ENCODE measurements at regions not wholly inside any gene's neighbourhood (a gene's known extent, or its start where the extent isn't known, plus 50 kb on each side); places are given as distances from the start of the nearest gene placed in this dataset.
A peak's percentile ranks its signal among the peaks of the same experiment; 100 is the strongest.

- no peak overlapping the region for H3K4me3 ChIP-seq (ENCODE audit: insufficient read length, low read depth)
- no peaks in the 10 kb centered on the region for H3K9me3 ChIP-seq (ENCODE audit: insufficient read depth, low read length)
- DNase-seq (ENCODE audit: low read depth, low spot score) = no peak
- H3K27me3 ChIP-seq (ENCODE audit: insufficient read depth, insufficient read length) = no peaks in the 10 kb centered on the region
- H3K4me1 ChIP-seq (ENCODE audit: insufficient read depth, insufficient read length) = no peaks in the 10 kb centered on the region
- no peaks in the 10 kb centered on the region for H3K36me3 ChIP-seq (ENCODE audit: insufficient read depth, insufficient read length, low read length)
- no peak for TF ChIP-seq ZNF274 (IDR thresholded peaks at IDR 0.05; ENCODE audit: low read depth, low read length)
- TF ChIP-seq SUZ12 (IDR thresholded peaks at IDR 0.05; ENCODE audit: extremely low read depth, insufficient read depth, insufficient read length) = no peak
- TF ChIP-seq YY1 (IDR thresholded peaks at IDR 0.05; ENCODE audit: insufficient read depth, insufficient read length) = no peak
- H3K9ac ChIP-seq (ENCODE audit: insufficient read length, low read depth) = no peak overlapping the region
Measured at GRCh38 chr11:114758627-114759026, 80.3 kb downstream of the NXPE2 start.

DNA sequence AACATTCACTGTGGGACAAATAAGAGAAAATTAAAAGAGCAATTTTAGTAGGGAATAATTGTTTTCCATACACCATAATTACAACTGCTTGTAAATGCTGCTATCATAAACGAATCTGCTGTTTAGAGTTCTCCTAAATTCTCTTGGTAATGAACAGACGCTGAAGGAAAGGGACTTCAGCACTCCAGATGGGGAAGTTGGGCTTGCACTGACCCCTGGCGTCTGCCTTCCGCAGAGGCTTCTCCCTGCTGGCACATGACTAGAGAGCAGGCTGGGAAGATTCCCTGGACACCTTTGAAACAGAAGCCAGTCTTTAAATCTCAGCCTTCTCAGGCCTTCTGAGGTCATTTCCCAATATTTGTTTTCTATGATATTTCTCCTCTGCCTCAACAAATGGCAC lies 84.1 kb downstream of the NXPE2 start:
- DNase-seq (ENCODE audit: low read depth, low spot score) = peak; percentile 63
- no peaks in the 10 kb centered on the region for H3K9me3 ChIP-seq (ENCODE audit: insufficient read depth, low read length)
- H3K27me3 ChIP-seq (ENCODE audit: insufficient read depth, insufficient read length) = no peaks in the 10 kb centered on the region
- TF ChIP-seq YY1 (IDR thresholded peaks at IDR 0.05; ENCODE audit: insufficient read depth, insufficient read length) (no peak), ZNF274 (IDR thresholded peaks at IDR 0.05; ENCODE audit: low read depth, low read length) (no peak), SUZ12 (IDR thresholded peaks at IDR 0.05; ENCODE audit: extremely low read depth, insufficient read depth, insufficient read length) (no peak)
- H3K36me3 ChIP-seq (ENCODE audit: insufficient read depth, insufficient read length, low read length) = no peaks in the 10 kb centered on the region
- H3K4me1 ChIP-seq (ENCODE audit: insufficient read depth, insufficient read length) = no peaks in the 10 kb centered on the region
- H3K9ac ChIP-seq (ENCODE audit: insufficient read length, low read depth) = no peak overlapping the region
- no peak overlapping the region for H3K4me3 ChIP-seq (ENCODE audit: insufficient read length, low read depth)

DNA sequence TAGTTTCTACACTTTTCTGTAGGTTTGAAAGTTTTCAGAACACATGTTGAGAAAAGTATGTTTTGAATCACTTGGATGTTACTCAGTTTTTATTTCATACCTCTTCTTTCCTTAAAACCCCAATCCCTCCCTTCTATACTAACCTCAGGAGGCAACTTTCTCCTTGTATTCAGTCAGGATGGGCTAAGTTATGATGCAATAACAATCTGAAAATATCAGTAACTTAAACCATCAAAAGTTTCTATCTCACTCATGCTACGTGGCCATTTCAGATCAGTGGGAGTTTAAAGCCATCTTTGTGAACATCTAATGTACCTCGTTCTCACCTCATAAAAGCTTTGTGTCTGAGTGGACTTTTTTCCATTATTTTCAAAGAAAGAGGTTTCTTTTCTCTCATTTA lies 86.2 kb downstream of the NXPE2 start:
- Histone ChIP-seq H3K9me3 (ENCODE audit: insufficient read depth, low read length) (no peaks in the 10 kb centered on the region), H3K4me1 (ENCODE audit: insufficient read depth, insufficient read length) (no peaks in the 10 kb centered on the region), H3K36me3 (ENCODE audit: insufficient read depth, insufficient read length, low read length) (no peaks in the 10 kb centered on the region), H3K27me3 (ENCODE audit: insufficient read depth, insufficient read length) (no peaks in the 10 kb centered on the region), H3K9ac (ENCODE audit: insufficient read length, low read depth) (no peak overlapping the region), H3K4me3 (ENCODE audit: insufficient read length, low read depth) (no peak overlapping the region)
- DNase-seq (ENCODE audit: low read depth, low spot score) = no peak
- TF ChIP-seq YY1 (IDR thresholded peaks at IDR 0.05; ENCODE audit: insufficient read depth, insufficient read length) (no peak), ZNF274 (IDR thresholded peaks at IDR 0.05; ENCODE audit: low read depth, low read length) (no peak), SUZ12 (IDR thresholded peaks at IDR 0.05; ENCODE audit: extremely low read depth, insufficient read depth, insufficient read length) (no peak)

DNA sequence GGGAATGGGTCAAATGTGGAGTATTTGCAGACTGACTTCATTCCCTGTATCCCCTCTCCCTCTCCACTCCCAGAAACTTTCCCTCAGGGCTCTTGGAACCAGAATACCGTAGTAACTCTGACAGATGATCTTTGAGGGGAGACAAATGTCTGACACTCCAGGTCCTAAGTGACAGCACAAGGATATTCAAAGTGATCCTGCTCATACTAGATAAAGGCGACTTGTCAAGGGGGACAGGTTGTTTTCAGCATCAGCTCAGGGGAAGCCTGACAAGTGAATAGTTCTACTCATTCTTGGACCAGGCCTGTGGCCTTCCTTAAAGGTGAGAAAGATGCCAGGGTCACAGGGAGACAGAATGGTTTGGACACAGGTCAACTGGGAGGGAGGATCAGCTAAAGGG lies 92.8 kb downstream of the NXPE2 start:
- DNase-seq (ENCODE audit: low read depth, low spot score) = no peak
- no peak overlapping the region for H3K4me3 ChIP-seq (ENCODE audit: insufficient read length, low read depth)
- H3K9ac ChIP-seq (ENCODE audit: insufficient read length, low read depth) = no peak overlapping the region
- H3K4me1 ChIP-seq (ENCODE audit: insufficient read depth, insufficient read length) = peaks cover 6% of the 10 kb centered on the region
- no peaks in the 10 kb centered on the region for H3K36me3 ChIP-seq (ENCODE audit: insufficient read depth, insufficient read length, low read length)
- no peaks in the 10 kb centered on the region for H3K27me3 ChIP-seq (ENCODE audit: insufficient read depth, insufficient read length)
- no peak for TF ChIP-seq YY1 (IDR thresholded peaks at IDR 0.05; ENCODE audit: insufficient read depth, insufficient read length)
- no peak for TF ChIP-seq SUZ12 (IDR thresholded peaks at IDR 0.05; ENCODE audit: extremely low read depth, insufficient read depth, insufficient read length)
- no peak for TF ChIP-seq ZNF274 (IDR thresholded peaks at IDR 0.05; ENCODE audit: low read depth, low read length)
- H3K9me3 ChIP-seq (ENCODE audit: insufficient read depth, low read length) = no peaks in the 10 kb centered on the region

DNA sequence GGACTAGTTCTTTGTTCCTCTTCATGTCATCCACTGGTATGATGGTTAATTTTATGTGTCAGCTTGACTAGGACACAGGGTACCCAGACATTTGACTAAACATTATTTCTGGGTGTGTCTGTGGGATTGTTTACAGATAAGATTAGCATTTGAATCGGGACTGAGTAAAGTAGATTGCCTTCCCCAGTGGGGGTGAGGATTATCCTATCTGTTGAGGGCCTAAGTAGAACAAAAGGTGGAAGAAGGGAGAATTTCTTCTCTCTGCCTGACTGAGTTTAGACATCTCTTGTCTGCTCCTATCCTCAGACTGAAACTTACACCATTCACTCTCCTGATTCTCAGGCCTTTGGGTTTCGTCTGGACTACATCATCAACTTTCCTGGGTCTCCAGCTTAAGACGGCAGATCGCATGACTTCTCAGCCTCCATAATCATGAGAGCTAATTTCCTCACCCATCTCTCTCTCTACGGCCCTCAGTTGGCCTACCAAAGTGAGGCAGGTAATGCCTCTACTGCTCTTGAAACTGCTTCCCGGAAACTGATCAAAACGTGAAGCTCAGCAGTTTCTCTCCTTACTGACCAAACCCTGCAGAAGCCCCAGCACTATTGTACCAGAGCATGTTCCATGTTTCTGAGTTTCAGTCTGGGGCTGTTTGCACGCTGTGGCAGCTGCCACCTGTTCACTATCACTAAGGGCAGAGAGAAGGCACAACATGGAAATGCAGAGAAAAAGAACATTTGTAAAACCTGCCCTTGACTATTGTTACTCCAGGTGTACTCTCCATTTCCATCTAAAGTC lies 95.4 kb downstream of the NXPE2 start:
- TF ChIP-seq SUZ12 (IDR thresholded peaks at IDR 0.05; ENCODE audit: extremely low read depth, insufficient read depth, insufficient read length) (no peak), YY1 (IDR thresholded peaks at IDR 0.05; ENCODE audit: insufficient read depth, insufficient read length) (no peak), ZNF274 (IDR thresholded peaks at IDR 0.05; ENCODE audit: low read depth, low read length) (no peak)
- Histone ChIP-seq H3K4me3 (ENCODE audit: insufficient read length, low read depth) (no peak overlapping the region), H3K4me1 (ENCODE audit: insufficient read depth, insufficient read length) (peaks cover 6% of the 10 kb centered on the region)

DNA sequence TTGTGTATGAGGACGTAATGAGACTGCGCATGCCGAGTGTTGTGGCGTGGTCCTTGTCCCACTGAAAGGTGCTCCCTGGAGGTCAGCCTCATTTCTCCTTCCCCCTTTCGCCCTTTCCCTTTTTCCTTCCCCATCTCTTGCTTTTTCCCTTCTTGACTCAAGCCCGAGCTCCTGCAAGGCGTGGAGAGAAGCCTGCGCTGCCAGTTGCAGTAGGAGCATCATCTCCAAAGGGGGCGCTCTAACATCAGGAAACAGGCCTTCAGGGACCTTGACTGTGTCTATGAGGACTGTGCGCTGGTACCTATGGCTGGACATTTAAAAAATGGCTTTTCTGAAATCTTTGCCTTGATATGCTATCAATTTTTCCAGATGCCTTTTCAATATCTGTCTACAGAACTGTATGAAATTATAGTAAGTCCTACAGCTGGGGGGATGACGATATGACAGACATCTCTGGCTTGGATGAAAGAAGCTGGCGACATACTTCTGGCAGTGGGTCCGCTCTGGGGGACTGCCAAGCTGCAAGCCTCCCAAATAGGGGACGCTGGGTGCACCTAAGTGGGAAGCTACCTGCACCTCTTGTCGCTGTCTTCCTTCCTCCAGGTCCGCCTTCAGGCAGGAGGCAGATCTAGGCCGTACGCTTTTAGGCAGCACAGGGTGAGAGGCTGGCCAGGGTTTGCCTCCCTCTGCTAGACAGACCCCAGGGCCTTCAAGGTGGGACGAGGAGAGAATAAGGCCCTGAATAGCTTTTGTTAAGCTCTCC lies 96.5 kb downstream of the NXPE2 start:
- TF ChIP-seq ZNF274 (IDR thresholded peaks at IDR 0.05; ENCODE audit: low read depth, low read length) (no peak), SUZ12 (IDR thresholded peaks at IDR 0.05; ENCODE audit: extremely low read depth, insufficient read depth, insufficient read length) (no peak), YY1 (IDR thresholded peaks at IDR 0.05; ENCODE audit: insufficient read depth, insufficient read length) (no peak)
- DNase-seq (ENCODE audit: low read depth, low spot score) = peak; percentile 79
- Histone ChIP-seq H3K9me3 (ENCODE audit: insufficient read depth, low read length) (no peaks in the 10 kb centered on the region), H3K36me3 (ENCODE audit: insufficient read depth, insufficient read length, low read length) (no peaks in the 10 kb centered on the region), H3K4me3 (ENCODE audit: insufficient read length, low read depth) (no peak overlapping the region), H3K27me3 (ENCODE audit: insufficient read depth, insufficient read length) (no peaks in the 10 kb centered on the region), H3K4me1 (ENCODE audit: insufficient read depth, insufficient read length) (peaks cover 6% of the 10 kb centered on the region), H3K9ac (ENCODE audit: insufficient read length, low read depth) (no peak overlapping the region)

More for the DNA sequence above, 95.4 kb downstream of the NXPE2 start:
- H3K9me3 ChIP-seq (ENCODE audit: insufficient read depth, low read length) = no peaks in the 10 kb centered on the region
- DNase-seq (ENCODE audit: low read depth, low spot score) = peak; percentile 66
- no peaks in the 10 kb centered on the region for H3K36me3 ChIP-seq (ENCODE audit: insufficient read depth, insufficient read length, low read length)
- H3K27me3 ChIP-seq (ENCODE audit: insufficient read depth, insufficient read length) = no peaks in the 10 kb centered on the region
- no peak overlapping the region for H3K9ac ChIP-seq (ENCODE audit: insufficient read length, low read depth)

All from NT2/D1 (cell line).